ENCODE measurements at regions not wholly inside any gene's neighbourhood (a gene's known extent, or its start where the extent isn't known, plus 50 kb on each side); places are given as distances from the start of the nearest gene placed in this dataset.

GRCh38 chr1:98077691-98078090 lies 156.9 kb upstream of the DPYD start:
- ChIA-PET CTCF (no interaction called here), POLR2A (no interaction called here)
- DNase-seq (ENCODE audit: low read depth in 1 of 2, low spot score in 1 of 2) (no peak), ATAC-seq (no peak), FAIRE-seq (no peak)
- H3K4me1 ChIP-seq = no peaks in the 10 kb centered on the region
- H3K4me2 ChIP-seq = no peak overlapping the region
- no peak for TF ChIP-seq RCOR1 (IDR thresholded peaks at IDR 0.05; ENCODE audit: low read depth, low read length)
- no peaks in the 10 kb centered on the region for H3K9me3 ChIP-seq
- 76% methylated on average over 2 of the region's 2 CpGs for WGBS (ENCODE audit: missing lambda C conversion rate)
- no peak overlapping the region for H3K27ac ChIP-seq
- no peak overlapping the region for H3K4me3 ChIP-seq

- no peak for TF ChIP-seq E2F6 (IDR thresholded peaks at IDR 0.05; ENCODE audit: borderline replicate concordance, low read depth)
- TF ChIP-seq ESRRA (IDR thresholded peaks at IDR 0.05; ENCODE audit: borderline replicate concordance, low read length) = no peak
- no peak for TF ChIP-seq BCL3 (IDR thresholded peaks at IDR 0.05)
- TF ChIP-seq FOSB (CRISPR knock-in tag; IDR thresholded peaks at IDR 0.05) = no peak
- TF ChIP-seq CHD4 (IDR thresholded peaks at IDR 0.05; ENCODE audit: borderline replicate concordance) = no peak
- TF ChIP-seq JUNB (IDR thresholded peaks at IDR 0.05) = no peak
- no peak for TF ChIP-seq MAFK (IDR thresholded peaks at IDR 0.05; ENCODE audit: partially characterized antibody)
- no peak for TF ChIP-seq ZFP36 (IDR thresholded peaks at IDR 0.05; ENCODE audit: borderline replicate concordance, partially characterized antibody)
- TF ChIP-seq PBX3 (IDR thresholded peaks at IDR 0.05) = no peak
- TF ChIP-seq MYC (IDR thresholded peaks at IDR 0.05; ENCODE audit: borderline replicate concordance, low read length) = no peak
- TF ChIP-seq HDAC2 (IDR thresholded peaks at IDR 0.05) = no peak
- no peak for TF ChIP-seq NFE2L2 (conservative IDR thresholded peaks at IDR 0.05; ENCODE audit: low read length)
- no peak for TF ChIP-seq TP53 (CRISPR knock-in tag; IDR thresholded peaks at IDR 0.05)
- TF ChIP-seq GATA3 (IDR thresholded peaks at IDR 0.05; ENCODE audit: borderline replicate concordance) = no peak
- no peak for TF ChIP-seq CBX8 (IDR thresholded peaks at IDR 0.05)
- TF ChIP-seq ELK1 (IDR thresholded peaks at IDR 0.05; ENCODE audit: low read depth, low read length) = no peak
- no peak for TF ChIP-seq RARB (CRISPR knock-in tag; IDR thresholded peaks at IDR 0.05)
- DNase-seq (ENCODE audit: low read depth in 1 of 2, low spot score in 1 of 2) (no peak), FAIRE-seq (no peak), ATAC-seq (no peak)
- ChIA-PET CTCF (no interaction called here), POLR2A (no interaction called here)
- H3K4me1 ChIP-seq = no peaks in the 10 kb centered on the region
- 84% methylated on average over 1 of the region's 1 CpG for WGBS (ENCODE audit: missing lambda C conversion rate)
- H3K27ac ChIP-seq = no peak overlapping the region
- no peak overlapping the region for H3K4me2 ChIP-seq
- no peaks in the 10 kb centered on the region for H3K9me3 ChIP-seq
- no peak overlapping the region for H3K4me3 ChIP-seq
These were observed 154.8 kb upstream of the DPYD start for GRCh38 chr1:98075626-98076025.

GRCh38 chr1:98073823-98074222 lies 153.0 kb upstream of the DPYD start:
- FAIRE-seq = no peak
- no peak for TF ChIP-seq BCL3 (IDR thresholded peaks at IDR 0.05)
- TF ChIP-seq MAZ (IDR thresholded peaks at IDR 0.05; ENCODE audit: borderline replicate concordance, low read depth, low read length) = no peak
- TF ChIP-seq RFX5 (IDR thresholded peaks at IDR 0.05) = no peak
- no peak for TF ChIP-seq GATA3 (IDR thresholded peaks at IDR 0.05; ENCODE audit: borderline replicate concordance)
- no peak for TF ChIP-seq HES2 (IDR thresholded peaks at IDR 0.05)
- no peak for TF ChIP-seq NPAS2 (CRISPR knock-in tag; IDR thresholded peaks at IDR 0.05; ENCODE audit: borderline replicate concordance)
- TF ChIP-seq EHF (CRISPR knock-in tag; IDR thresholded peaks at IDR 0.05) = no peak
- TF ChIP-seq JUN (IDR thresholded peaks at IDR 0.05) = no peak
- TF ChIP-seq POLR2AphosphoS2 (conservative IDR thresholded peaks at IDR 0.05; ENCODE audit: low read length) = no peak
- Histone ChIP-seq H3K4me1 (no peaks in the 10 kb centered on the region), H3K4me3 (no peak overlapping the region), H3K4me2 (no peak overlapping the region), H3K9me3 (no peaks in the 10 kb centered on the region), H3K27ac (no peak overlapping the region)
- CTCF ChIA-PET = no interaction called here
- no peak for ATAC-seq
- WGBS (ENCODE audit: missing lambda C conversion rate) = 88% methylated on average over 3 of the region's 3 CpGs
- POLR2A ChIA-PET = no interaction called here
- no peak for DNase-seq (ENCODE audit: low read depth in 1 of 2, low spot score in 1 of 2)
